ENCODE measurements at regions not wholly inside any gene's neighbourhood (a gene's known extent, or its start where the extent isn't known, plus 50 kb on each side); places are given as distances from the start of the nearest gene placed in this dataset.

- DNase-seq (ENCODE audit: low read depth, low spot score): no peak
Measured at GRCh38 chr4:111854494-111855087, 290.7 kb upstream of the FAM241A start.

GRCh38 chr4:111855308-111855707 lies 289.9 kb upstream of the FAM241A start:
- no peak for DNase-seq (ENCODE audit: low read depth, low spot score)

- no peak for DNase-seq (ENCODE audit: low read depth, low spot score)
Measured at GRCh38 chr4:111864066-111864465, 281.2 kb upstream of the FAM241A start.

- DNase-seq (ENCODE audit: low read depth, low spot score): no peak
Measured at GRCh38 chr4:111869339-111869738, 275.9 kb upstream of the FAM241A start.

- no peak for DNase-seq (ENCODE audit: low read depth, low spot score)
Measured at GRCh38 chr4:111871802-111872201, 273.5 kb upstream of the FAM241A start.

- no peak for DNase-seq (ENCODE audit: low read depth, low spot score)
Measured at GRCh38 chr4:111873801-111874200, 271.5 kb upstream of the FAM241A start.

- no peak for DNase-seq (ENCODE audit: low read depth, low spot score)
Measured at GRCh38 chr4:111879539-111879938, 265.7 kb upstream of the FAM241A start.

- no peak for DNase-seq (ENCODE audit: low read depth, low spot score)
Measured at GRCh38 chr4:111880116-111880515, 265.1 kb upstream of the FAM241A start.

- DNase-seq (ENCODE audit: low read depth, low spot score): no peak
Measured at GRCh38 chr4:111883557-111883999, 261.7 kb upstream of the FAM241A start.

GRCh38 chr4:111890412-111890811 lies 254.8 kb upstream of the FAM241A start:
- DNase-seq (ENCODE audit: low read depth, low spot score): no peak

GRCh38 chr4:111905511-111905910 lies 239.7 kb upstream of the FAM241A start:
- DNase-seq (ENCODE audit: low read depth, low spot score): no peak

- DNase-seq (ENCODE audit: low read depth, low spot score): no peak
Measured at GRCh38 chr4:111919639-111920038, 225.6 kb upstream of the FAM241A start.

- DNase-seq (ENCODE audit: low read depth, low spot score): no peak
Measured at GRCh38 chr4:111921714-111922113, 223.5 kb upstream of the FAM241A start.

GRCh38 chr4:111923786-111924185 lies 221.5 kb upstream of the FAM241A start:
- DNase-seq (ENCODE audit: low read depth, low spot score): no peak

- DNase-seq (ENCODE audit: low read depth, low spot score): no peak
Measured at GRCh38 chr4:111924696-111925095, 220.6 kb upstream of the FAM241A start.

GRCh38 chr4:111930659-111931058 lies 214.6 kb upstream of the FAM241A start:
- DNase-seq (ENCODE audit: low read depth, low spot score): no peak

- no peak for DNase-seq (ENCODE audit: low read depth, low spot score)
Measured at GRCh38 chr4:111933703-111934102, 211.6 kb upstream of the FAM241A start.

- no peak for DNase-seq (ENCODE audit: low read depth, low spot score)
Measured at GRCh38 chr4:111934314-111934713, 210.9 kb upstream of the FAM241A start.

- no peak for DNase-seq (ENCODE audit: low read depth, low spot score)
Measured at GRCh38 chr4:111937368-111937767, 207.9 kb upstream of the FAM241A start.

GRCh38 chr4:111941957-111942356 lies 203.3 kb upstream of the FAM241A start:
- no peak for DNase-seq (ENCODE audit: low read depth, low spot score)

GRCh38 chr4:111943796-111944203 lies 201.5 kb upstream of the FAM241A start:
- no peak for DNase-seq (ENCODE audit: low read depth, low spot score)

- DNase-seq (ENCODE audit: low read depth, low spot score): no peak
Measured at GRCh38 chr4:111945014-111945413, 200.2 kb upstream of the FAM241A start.

- no peak for DNase-seq (ENCODE audit: low read depth, low spot score)
Measured at GRCh38 chr4:111946800-111947199, 198.5 kb upstream of the FAM241A start.

GRCh38 chr4:111952688-111953087 lies 192.6 kb upstream of the FAM241A start:
- no peak for DNase-seq (ENCODE audit: low read depth, low spot score)

All from iPS DF 19.7 (cell line).